GM18498 (cell line): ENCODE measurements at regions not wholly inside any gene's neighbourhood (a gene's known extent, or its start where the extent isn't known, plus 50 kb on each side); places are given as distances from the start of the nearest gene placed in this dataset.
"Not testable (repeated sequence)": the region's sequence is repeated elsewhere in the genome, so short reads cannot be mapped to it uniquely, and the experiment has no call there.

Experiments used
- ATAC-seq: cut with Tn5 transposase; IDR thresholded peaks from one replicate; pipeline ENCODE4 v1.9.1; 2021; ENCODE audit warnings: mild to moderate bottlenecking, moderate library complexity; ENCODE audit not compliant: unreplicated experiment

DNA sequence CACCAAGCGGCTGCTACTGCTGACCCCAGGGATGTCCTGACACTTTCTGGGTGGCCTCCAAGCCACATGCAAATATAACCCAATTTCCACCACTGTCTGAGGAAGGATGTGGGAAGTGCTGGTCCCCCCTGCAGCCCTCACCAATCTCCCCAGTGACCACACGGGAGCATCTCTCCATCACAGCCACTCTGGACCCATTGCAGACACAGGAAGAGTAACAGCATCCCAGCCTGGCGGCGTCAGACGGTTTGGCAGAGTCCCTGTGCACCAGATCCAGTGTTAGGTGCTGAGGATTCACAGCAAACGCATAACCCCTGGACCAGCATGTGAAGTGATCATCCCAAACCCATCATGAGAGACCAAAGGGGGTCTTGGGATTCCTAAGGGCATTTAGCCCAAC lies 163.7 kb upstream of the TNRC6C start:
- ATAC-seq, result no peak

DNA sequence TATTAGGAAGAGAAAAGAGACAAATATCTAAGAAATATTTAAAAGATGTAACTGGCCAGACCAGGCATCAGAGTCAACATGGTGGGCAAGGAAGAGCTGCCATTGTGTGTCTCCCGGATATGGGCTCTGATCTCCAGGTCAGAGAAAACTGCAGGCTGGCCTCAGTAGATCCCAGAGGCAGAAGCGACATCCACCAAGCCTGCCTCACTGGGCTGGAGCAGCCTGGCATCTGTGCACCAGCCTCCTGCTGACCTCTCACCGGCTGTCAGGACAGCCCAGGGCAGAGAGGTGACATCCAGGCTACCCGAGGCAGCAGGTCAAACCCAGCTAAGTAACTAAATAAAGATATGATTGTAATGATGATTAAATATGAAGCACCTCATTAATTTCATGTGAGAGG lies 162.8 kb upstream of the TNRC6C start:
- ATAC-seq, result no peak

DNA sequence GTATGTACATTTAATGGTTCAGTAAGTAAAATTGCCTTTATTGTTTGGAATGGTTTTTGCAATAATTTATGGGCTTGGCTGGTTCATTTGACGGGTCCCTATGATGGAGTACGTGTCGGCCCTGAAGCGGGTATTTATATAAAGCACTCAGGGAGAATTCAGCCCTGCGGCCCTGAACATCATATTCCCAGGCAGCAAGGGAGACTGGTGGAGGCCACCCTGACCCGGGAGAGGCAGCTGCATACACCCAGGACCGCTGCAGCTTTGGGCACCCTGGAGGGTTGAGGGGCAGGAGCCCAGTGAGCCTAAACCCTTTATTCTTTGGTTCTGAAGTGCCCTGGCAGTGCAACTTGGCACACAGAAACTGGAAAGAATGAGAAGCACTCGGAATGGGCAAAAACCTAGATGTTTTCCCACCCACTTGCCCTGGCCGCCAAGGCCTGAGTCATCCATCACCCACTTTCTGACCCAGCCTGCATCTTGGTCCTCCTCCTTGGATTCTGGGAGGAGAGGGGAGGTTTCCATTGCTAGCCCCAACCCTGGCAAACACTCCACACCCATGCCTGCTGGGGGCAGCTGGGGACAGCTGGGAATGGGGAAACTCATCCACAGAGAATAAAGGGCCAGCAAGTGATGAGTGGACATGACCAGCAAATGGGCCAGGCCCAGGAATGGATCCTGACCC lies 162.2 kb upstream of the TNRC6C start:
- ATAC-seq, result no peak

DNA sequence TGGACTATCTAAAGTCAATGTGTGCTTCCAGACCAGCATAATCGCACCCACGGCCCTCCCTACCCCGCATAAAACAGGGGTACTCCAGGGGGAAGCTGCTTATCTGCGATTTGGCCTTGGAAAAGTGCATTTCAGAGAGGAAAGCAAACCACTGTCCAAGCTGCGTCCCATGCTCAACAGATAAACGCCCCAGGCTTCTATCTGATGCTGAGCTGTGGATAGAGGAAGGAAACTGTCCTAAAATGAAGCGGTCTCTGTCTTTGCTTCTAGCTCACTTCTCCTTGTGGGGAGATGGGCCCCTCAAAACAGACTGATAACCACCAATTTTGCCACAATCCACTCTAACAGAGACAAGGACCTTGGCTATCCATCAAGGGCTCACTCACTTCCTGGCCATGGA lies 160.5 kb upstream of the TNRC6C start:
- ATAC-seq, result no peak

DNA sequence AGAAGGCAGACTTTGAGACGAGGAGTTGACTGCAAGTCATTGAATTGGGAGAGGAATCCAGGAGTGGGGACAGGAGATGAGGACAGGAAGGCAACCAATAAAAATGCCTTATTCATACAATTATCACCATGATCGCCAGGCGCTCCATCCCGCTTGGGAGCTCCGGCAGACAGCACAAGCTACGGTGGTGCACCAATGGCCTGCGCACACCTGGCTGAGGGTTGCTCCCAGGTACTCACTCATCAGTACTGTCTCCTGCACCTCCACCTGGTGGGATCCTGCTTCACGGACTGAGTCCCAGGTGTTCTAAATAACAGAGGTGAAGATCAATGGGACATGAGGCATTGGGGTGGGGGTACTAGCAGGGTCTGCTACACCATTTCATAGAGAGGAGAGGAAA lies 160.0 kb upstream of the TNRC6C start:
- ATAC-seq, result no peak

DNA sequence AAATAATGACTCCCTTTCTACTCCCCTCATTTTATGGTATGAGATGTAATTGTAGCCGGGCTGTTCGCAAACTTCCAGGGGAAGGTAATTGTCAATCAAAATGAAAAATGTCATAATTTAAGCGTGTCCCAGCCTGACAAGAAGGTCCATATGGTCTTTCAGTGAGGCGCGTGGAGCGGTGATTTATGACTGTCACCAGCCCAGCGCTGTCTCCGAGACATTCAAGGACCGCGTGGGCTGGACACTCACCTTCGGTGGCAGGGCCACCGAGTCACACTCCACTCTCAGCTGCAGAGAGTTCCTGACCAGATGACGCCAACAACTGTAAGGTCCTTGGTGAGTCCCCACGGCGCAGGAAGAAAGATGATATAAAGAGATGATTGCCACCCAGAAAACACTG lies 157.7 kb upstream of the TNRC6C start:
- ATAC-seq, result no peak

DNA sequence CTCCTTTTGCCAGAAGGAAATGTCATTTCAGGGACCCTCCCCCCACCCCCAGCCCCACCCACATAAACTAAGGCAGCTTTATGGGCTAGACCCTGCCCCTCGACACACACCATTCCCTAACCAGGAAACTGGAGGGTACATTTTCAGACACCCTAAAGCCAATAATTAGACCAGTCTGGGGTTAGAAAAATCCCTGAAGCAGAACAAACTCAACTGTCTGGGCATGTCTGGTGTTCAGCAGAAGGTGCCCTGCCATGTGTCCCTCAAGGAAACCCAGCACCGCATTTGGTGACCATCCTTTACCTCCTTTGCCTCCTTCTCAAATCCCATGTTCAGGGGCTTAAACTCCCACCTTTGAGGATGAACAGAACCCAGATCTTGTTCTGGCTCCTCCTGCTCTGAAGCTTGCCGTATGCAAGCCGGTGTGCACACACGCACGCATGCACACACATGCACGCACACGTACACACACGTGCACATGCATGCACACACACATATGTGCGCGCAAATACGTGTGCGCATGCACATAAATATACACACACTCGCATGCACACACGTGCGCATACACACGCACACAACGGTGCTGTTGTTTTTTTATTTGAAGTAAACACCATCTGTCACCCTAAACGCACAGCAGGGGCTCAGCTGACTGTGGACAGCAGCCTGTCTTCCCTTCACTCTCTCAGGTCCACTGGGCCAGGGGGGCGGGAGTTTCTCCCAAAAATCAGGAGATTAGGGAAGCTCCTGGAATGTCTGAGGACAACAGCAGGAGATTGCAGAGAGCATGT lies 156.8 kb upstream of the TNRC6C start:
- ATAC-seq, result no peak

DNA sequence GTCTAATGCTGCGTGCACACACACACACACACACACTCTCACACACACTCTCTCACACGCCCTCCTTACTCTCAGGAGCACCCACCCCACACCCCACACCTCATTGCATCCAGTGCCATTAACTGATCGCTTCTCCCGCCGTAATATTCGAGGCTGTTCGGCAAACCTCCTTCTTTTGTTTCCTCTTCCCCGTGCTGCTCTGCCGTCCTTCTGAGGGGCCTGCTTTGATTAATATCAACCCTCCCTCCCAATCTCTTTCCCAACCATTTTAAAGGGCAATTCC lies 156.2 kb upstream of the TNRC6C start:
- no peak for ATAC-seq

DNA sequence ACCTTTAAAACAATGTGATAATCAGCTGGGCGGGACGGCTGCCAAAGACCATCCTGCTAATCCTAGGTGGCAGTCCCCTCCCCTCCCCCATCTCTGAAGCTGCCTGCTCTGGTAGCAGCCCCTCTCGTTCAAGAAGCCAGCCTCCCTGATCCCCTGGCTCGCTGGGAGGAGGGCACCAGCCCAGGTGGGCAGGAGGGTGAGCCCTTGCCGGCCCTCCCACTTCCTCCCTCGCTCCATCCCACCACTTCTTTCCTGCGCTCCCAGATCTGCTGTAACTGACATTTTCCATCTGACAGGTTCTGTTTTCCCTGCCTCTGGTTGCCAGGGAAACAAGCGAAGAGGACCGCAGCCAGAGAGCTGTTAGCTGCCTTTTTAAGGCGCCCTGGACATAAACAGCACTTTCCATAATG lies 155.7 kb upstream of the TNRC6C start:
- ATAC-seq, result no peak

DNA sequence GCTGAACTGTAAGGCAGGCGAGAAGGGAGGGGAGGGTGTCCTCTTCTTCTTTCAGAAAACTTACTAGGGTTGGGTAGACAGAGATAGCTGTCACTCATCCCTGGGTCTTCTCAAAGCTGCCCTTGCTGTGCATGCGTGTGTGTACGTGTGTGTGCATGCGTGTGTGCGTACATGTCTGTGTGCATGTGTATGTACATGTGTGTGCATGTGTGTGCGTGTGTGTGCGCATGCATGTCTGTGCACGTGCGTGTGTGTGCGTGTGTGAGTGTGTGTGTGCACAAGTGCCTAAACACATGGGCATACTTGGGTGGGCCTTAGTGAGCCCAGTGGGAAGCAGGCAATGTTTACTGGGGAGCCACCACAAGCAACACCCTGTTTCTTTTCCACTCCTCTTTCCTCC lies 154.8 kb upstream of the TNRC6C start:
- no peak for ATAC-seq

DNA sequence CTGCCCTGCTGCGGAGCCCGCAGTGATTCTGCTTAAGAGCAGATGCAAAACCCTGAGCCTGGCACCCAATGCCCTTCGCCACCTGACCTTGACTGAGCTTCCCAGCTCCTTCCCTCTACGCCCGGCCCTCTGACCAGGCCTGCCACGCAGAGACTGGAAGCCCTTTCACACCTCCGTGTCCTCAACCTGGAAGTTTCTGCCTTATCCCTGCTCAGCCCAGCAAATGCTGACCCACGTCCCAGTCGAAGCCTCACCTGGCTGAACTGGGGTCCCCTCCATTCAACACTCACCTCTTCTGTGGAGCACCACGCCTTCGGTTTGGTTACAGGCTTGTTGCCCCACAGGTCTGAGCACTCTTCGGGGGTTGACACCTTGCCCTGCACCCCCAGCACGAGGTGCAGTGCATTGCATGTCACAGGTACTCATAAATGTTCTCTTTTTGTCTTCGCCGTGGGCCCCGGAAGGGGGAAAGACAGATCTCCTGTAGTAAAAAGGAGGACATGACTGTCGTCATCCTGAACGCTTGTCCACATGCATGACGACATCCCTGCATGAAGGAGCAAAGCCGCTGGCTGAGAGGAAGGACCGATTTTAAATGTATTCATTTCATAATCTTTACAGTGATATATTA lies 153.6 kb upstream of the TNRC6C start:
- ATAC-seq, result no peak

DNA sequence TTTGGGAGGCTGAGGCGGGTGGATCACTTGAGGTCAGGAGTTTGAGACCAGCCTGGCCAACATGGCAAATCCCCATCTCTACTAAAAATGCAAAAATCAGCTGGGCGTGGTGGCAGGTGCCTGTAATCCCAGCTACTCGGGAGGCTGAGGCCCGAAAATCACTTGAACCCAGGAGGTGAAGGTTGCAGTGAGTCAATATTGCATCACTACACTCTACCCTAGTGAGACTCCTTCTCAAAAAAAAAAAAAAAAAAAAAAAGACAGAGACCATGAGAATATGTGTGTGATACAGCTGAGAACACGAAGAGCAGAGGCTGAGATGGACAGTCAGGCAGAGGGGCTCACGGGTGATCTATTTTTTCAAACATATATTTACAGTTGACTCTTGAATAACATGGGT lies 152.5 kb upstream of the TNRC6C start:
- not testable (repeated sequence) for ATAC-seq

DNA sequence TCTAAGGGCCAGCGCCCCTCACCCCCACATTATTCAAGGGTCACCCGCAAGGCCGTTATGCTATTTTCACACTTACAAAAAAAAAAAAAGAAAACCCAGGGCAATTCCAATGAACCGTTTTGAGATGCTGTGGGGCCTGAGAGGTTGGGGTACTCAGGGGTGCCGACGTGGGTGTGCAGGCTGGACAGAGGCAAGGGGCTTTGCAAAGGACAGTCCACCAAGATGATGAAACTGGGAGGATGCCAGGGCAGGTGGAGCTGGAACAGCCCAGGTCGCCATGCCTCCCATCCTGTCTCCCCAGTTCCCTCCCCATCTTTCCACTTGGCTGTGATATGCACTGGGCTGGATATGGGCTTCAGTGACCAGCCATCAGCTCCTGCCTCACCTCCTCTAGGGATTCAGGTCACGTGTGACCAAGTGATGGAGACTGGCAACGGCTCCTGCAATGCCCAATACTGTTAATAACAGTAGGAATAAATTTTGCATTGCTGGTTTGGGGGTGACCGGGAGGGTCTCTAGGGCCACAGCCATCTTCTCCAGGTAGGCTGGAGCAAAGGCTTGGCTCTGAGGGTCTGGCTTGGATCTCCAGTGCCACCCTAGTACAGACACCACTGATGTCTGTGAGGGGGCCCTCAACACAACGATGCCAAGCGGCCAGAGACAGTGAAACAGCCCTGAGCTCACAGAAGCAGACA lies 151.3 kb upstream of the TNRC6C start:
- no peak for ATAC-seq

DNA sequence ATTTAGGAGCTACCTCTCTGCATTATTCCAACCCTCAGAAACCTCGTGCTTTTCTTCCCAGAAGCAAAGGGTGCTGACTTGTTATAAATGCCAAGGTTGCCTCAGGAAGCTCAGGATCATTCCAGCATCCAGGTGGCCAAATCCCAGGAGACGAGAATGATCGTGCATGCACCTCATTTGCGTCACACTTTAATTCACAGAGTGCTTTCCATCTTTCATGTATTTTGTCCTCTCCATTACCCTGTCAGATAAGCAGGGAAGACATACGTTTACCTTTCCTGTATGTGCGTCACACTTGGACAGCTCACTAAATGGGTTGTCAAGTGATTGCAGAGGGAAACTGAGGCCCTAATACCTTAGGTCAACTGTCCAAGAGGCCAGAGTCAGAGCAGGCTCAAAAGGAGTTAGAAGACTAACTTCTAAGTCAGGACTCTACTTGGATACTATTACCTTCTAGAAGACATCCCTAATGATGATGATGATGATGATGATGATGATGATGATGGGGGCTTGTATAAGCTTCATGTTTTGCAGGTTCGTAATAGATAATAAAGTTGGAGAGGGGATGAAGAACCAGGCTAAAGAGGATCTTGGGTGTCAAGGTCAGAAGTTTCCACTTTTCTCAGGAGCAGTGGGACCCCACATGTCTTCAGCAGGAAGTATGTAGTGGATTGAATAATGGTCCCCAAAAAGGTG lies 150.6 kb upstream of the TNRC6C start:
- no peak for ATAC-seq

DNA sequence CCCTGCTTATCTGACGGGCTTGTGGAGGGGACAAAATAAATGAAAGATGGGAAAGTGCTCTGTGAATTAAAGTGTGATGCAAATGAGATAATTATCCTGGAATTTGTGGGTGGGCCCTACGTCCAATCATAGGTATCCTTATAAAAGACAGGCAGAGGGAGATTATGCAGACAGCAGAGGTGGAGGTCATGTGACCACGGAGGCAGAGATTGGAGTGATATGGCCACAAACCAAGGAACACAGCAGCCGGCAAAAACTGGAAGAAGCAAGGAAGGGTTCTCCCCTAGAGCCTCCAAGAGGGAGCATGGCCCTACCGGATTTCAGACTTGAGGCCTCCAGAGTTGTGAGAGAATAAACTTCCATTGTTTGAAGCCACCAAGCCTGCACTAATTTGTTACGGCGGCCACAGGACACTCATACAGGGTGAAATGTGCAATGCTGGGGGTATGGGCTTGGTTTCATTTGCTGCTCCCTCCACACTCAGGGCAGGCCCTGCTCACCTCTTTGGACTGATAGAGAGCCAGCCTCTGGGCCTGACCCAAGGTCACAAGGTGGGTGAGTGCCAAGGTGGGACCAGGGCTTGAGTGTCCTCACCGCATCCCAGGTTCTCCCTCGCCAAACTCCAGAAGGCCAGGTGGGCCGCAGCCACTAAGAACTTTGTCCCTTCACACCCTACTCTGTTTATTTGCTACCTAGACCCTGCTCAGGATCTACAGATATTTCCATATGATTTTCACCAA lies 149.6 kb upstream of the TNRC6C start:
- ATAC-seq, result no peak

DNA sequence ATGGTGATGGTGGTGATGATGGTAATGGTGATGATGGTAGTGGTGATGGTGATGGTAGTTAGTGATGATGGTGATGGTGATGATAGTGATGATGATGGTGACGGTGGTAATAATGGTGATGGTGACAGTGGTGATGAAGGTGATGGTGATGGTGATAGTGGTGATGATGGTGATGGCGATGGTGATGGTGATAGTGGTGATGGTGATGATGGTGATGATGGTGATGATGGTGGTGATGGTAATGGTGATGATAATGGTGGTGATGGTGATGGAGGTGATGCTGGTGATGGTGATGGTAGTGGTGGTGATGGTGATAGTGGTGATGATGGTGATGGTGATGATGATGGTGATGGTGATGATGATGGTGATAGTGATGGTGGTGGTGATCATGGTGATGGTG lies 148.7 kb upstream of the TNRC6C start:
- no peak for ATAC-seq

DNA sequence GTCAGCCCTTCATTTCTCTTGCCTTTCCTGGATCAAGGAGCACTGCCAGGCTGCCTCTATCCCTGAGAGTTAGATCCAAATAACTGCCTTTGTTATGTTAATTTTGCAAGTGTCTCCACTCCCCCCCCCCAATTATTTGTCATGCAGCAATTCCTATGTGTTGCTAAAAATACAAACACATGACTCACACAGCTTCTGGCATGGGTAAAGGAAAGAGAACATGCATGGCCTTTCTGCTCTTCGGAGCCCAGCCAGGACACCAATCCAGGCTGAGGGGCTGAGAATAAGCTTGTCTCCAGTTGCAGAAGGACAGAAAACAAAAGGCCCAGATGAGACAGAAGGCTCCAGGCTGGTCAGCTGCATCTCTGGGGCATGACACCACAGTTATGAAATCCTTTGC lies 148.0 kb upstream of the TNRC6C start:
- ATAC-seq, result no peak

DNA sequence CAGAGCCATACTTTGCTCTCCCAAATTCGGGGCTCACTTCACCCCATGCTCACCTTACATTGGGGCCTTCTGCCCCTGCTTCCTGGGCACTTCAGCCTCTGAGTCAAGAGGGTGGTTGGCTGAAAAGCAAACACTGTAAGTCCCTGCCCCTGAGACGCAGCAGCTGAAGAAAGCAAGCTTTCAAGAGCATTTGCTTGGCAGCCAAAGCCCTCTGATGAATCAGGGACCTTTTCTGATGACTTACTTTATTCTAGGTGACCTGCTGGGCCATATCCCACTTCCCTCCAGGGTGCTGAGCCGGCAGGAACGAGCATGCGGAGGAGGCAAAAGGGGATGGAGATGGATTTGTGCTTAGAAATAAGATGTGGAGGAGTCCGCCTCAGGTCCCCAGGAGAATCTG lies 147.0 kb upstream of the TNRC6C start:
- no peak for ATAC-seq

DNA sequence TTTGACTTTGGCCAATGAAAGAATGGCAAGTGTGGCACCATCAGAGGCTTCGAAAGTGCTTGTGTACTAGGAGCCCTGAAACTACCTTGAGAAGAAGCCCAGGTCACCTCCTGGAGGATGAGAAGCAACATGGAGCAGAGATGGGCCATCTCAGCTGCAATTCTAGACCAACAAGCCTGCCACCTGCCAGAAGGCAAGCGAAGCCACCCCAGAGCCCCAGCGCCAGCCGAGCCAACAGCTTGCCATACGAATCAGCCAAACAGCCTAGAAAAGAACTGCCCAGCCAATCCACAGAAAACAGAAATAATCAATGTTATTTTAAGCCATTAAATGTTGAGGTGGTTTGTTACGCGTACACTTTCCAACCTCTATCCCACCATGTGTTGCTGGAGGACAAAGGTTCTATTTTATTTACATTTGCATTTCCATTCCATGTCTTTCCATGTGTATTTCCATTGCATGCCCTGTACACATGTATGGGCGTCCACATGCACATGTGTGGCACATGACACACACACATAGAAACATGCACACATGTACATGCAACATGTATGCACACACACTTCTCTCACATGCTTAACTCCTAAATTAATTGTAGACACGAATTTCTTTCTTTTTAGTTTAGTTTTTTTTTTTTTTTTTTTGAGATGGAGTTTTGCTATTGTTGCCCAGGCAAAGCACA lies 144.3 kb upstream of the TNRC6C start:
- ATAC-seq, result no peak
